H1 (cell line): ENCODE measurements at regions not wholly inside any gene's neighbourhood (a gene's known extent, or its start where the extent isn't known, plus 50 kb on each side); places are given as distances from the start of the nearest gene placed in this dataset.

ENCODE experiments used
- BACH1 ChIP-seq: IDR thresholded peaks from 2 replicates; pipeline ENCODE4 v1.6.1; 2012; ENCODE audit warnings: low read length, improper control_type of control experiment
- CBX8 ChIP-seq: fragments of 300-800, 300-1000 bp; sonication (generic); IDR thresholded peaks from 2 replicates; pipeline ENCODE4 v1.7.1; 2016; ENCODE audit warnings: low read depth, low read length, borderline replicate concordance
- CHD2 ChIP-seq: IDR thresholded peaks from 2 replicates; pipeline ENCODE4 v1.6.1; 2012; ENCODE audit warnings: low read length, improper control_type of control experiment
- CHD7 ChIP-seq: fragments of 300-600 bp; sonication (generic); IDR thresholded peaks from 2 replicates; pipeline ENCODE4 v1.7.1; 2012; ENCODE audit warnings: low read length, moderate library complexity, mild to moderate bottlenecking, inconsistent platforms; ENCODE audit not compliant: insufficient replicate concordance
- CREB1 ChIP-seq: IDR thresholded peaks from 2 replicates; pipeline ENCODE4 v1.6.1; 2012; ENCODE audit warnings: inconsistent platforms
- EP300 ChIP-seq, 2 experiments: IDR thresholded peaks; 1 replicate in 1 of 2; 2 replicates in 1 of 2; pipeline ENCODE4 v1.6.1; 2011 to 2012; ENCODE audit warnings: low read depth in 2 of 2, low read length in 2 of 2, mild to moderate bottlenecking in 2 of 2, borderline replicate concordance in 1 of 2, inconsistent platforms in 1 of 2, moderate library complexity in 1 of 2
- GTF2F1 ChIP-seq: IDR thresholded peaks from 2 replicates; pipeline ENCODE4 v1.6.1; 2012; ENCODE audit warnings: low read depth, low read length, improper control_type of control experiment, borderline replicate concordance
- PHF8 ChIP-seq: fragments of 200-600 bp; sonication (generic); conservative IDR thresholded peaks from 2 replicates; pipeline ENCODE4 v1.7.1; 2012; ENCODE audit warnings: low read depth, mild to moderate bottlenecking, inconsistent platforms, low read length, moderate library complexity
- POU5F1 ChIP-seq: IDR thresholded peaks from 2 replicates; pipeline ENCODE4 v1.6.1; 2011; ENCODE audit warnings: low read depth, mild to moderate bottlenecking, low read length, moderate library complexity

DNA sequence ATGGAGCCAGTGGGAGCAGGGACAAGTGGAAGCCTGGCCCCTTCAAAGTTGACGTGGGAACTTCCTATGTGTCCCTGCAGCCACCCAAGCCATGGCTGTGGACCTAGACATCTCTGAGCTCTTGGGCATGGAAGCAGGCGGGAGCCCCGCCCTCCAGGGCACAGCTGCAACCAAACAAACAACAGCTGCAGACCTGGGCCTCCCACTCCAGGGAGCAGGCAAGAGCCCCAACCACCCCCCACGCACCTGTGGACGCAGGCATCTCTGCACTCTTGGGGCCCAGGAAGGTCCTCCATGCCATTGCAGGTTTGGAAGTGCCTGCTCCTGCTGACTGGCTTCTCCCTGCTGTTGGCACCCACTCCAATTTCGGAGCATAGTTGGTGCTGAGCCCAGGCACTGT is 118.6 kb downstream of the ZMAT1 start (continued):
- TF ChIP-seq CHD7 (no peak), PHF8 (no peak), CREB1 (no peak), POU5F1 (no peak), GTF2F1 (no peak), BACH1 (no peak), CHD2 (no peak), EP300 (IDR thresholded peaks at IDR 0.05; ENCODE audit: borderline replicate concordance in 1 of 2, low read depth in 2 of 2, low read length in 2 of 2) (no peak), CBX8 (no peak)
